PC-3 (cell line): ENCODE measurements at regions not wholly inside any gene's neighbourhood (a gene's known extent, or its start where the extent isn't known, plus 50 kb on each side); places are given as distances from the start of the nearest gene placed in this dataset.

ENCODE experiments used
- EZH2 ChIP-seq: fragments of 300-600 bp; sonication (generic); IDR thresholded peaks from one replicate; pipeline ENCODE4 v1.6.1; 2017; ENCODE audit warnings: antibody characterized with exemption, mild to moderate bottlenecking, low read length; ENCODE audit not compliant: unreplicated experiment
- EZH2phosphoT487 ChIP-seq: fragments of 300-600 bp; sonication (generic); IDR thresholded peaks from 2 replicates; pipeline ENCODE4 v1.6.1; 2018; ENCODE audit warnings: mild to moderate bottlenecking, antibody characterized with exemption, low read length, borderline replicate concordance
- TF ChIP-seq, protein P1 (sequence below): fragments of 300-600 bp; sonication (generic); conservative IDR thresholded peaks from 2 replicates; pipeline ENCODE4 v1.5.1; 2017; ENCODE audit warnings: antibody characterized with exemption, low read depth, mild to moderate bottlenecking, low read length

DNA sequence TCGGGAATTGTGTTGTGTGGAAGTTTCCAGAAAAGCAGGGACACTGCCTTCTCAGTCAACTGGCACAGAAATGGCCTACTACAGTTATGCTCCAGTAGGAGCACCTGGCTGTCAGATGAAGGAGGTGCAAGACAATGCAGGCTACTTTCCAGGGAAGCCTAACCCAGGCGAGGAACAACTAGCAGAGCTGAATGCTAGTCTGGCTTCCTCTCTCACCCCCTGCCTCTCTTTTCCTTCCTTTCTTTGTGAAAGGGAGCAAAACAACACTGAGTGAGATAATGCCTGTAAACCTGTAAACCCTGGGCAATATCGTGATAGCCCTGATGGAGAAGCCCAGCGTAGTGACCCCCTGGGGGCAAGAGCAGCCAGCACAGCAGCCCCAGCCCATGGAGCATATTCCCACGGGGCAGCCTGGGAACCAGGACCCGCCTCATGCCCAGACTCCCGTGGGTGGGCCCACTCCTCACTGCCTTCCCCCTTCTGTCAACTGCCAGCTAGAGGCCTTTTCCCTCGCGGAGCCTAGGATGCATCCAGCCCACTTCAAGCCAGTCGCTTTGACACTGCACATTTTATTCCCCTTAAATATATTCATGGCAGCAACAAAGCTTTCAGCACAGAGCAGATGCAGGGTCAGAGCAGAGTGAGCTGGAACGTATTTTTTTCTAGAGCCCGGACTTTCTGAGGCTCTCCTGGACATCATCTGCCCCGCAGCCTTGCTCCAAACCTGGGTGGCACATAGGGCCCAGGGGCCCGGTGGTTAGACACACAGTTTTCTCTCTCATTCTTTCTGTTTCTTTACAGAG, 77.0 kb downstream of the PDCL3 start:
- TF ChIP-seq, protein P1, sequence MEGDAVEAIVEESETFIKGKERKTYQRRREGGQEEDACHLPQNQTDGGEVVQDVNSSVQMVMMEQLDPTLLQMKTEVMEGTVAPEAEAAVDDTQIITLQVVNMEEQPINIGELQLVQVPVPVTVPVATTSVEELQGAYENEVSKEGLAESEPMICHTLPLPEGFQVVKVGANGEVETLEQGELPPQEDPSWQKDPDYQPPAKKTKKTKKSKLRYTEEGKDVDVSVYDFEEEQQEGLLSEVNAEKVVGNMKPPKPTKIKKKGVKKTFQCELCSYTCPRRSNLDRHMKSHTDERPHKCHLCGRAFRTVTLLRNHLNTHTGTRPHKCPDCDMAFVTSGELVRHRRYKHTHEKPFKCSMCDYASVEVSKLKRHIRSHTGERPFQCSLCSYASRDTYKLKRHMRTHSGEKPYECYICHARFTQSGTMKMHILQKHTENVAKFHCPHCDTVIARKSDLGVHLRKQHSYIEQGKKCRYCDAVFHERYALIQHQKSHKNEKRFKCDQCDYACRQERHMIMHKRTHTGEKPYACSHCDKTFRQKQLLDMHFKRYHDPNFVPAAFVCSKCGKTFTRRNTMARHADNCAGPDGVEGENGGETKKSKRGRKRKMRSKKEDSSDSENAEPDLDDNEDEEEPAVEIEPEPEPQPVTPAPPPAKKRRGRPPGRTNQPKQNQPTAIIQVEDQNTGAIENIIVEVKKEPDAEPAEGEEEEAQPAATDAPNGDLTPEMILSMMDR: no peak
- TF ChIP-seq EZH2phosphoT487: no peak
- no peak for TF ChIP-seq EZH2
